Endothelial cell of umbilical vein (primary cell): ENCODE measurements at regions not wholly inside any gene's neighbourhood (a gene's known extent, or its start where the extent isn't known, plus 50 kb on each side); places are given as distances from the start of the nearest gene placed in this dataset.

Source experiments
- BruUV-seq: library from RNA; stranded (reverse); fragments of 400-500 nt; replicated peaks from 2 replicates; lab custom pipeline; 2021; lab: Mats Ljungman, UMichigan
- CTCF ChIA-PET: fragments of 300-600, 350-600 bp; sonication (Branson Sonifier 250); formaldehyde crosslinking; loops from one replicate; lab custom pipeline; 2021; ENCODE audit warnings: antibody characterized with exemption, inconsistent platforms; lab: Charles Lee
- POLR2A ChIA-PET: fragments of 300-600, 350-600 bp; sonication (Branson Sonifier 250); formaldehyde crosslinking; loops from one replicate; lab custom pipeline; 2021; ENCODE audit warnings: antibody characterized with exemption, inconsistent platforms; lab: Charles Lee
- DNase-seq: peaks from one replicate; pipeline ENCODE4 v3.0.0-alpha.2; 2011; ENCODE audit warnings: low read depth, low spot score
- FAIRE-seq: peaks from 2 replicates; lab custom pipeline; 2011; peaks lifted over from hg19 to GRCh38; lab: Jason Lieb, UNC
- H2AFZ ChIP-seq: 2 replicates; pipeline ENCODE4 v1.6.0; 2012; ENCODE audit warnings: low read depth, low read length, control low read depth, inconsistent platforms
- H3K27ac ChIP-seq: 2 replicates; pipeline ENCODE4 v1.5.1; 2011; ENCODE audit warnings: low read depth, mild to moderate bottlenecking, control low read depth, low read length, moderate library complexity; ENCODE audit not compliant: insufficient read depth
- H3K27me3 ChIP-seq, 2 experiments: 2 replicates each; pipeline versions ENCODE4 v1.6.0 to v1.6.1; 2011; ENCODE audit warnings: low read length in 2 of 2, mixed read lengths in 1 of 2; ENCODE audit not compliant: control insufficient read depth in 2 of 2, insufficient read depth in 2 of 2
- H3K36me3 ChIP-seq, 2 experiments: 2 replicates in 1 of 2; 3 replicates in 1 of 2; pipeline ENCODE4 v1.5.1; 2011; ENCODE audit warnings: low read length in 2 of 2, mild to moderate bottlenecking in 1 of 2, moderate library complexity in 1 of 2; ENCODE audit not compliant: control insufficient read depth in 2 of 2, insufficient read depth in 2 of 2; ENCODE audit errors: extremely low read depth in 1 of 2
- H3K4me1 ChIP-seq: 3 replicates; pipeline ENCODE4 v1.5.1; 2011; ENCODE audit warnings: mild to moderate bottlenecking, low read length; ENCODE audit not compliant: control insufficient read depth, insufficient read depth; ENCODE audit errors: extremely low read depth
- H3K4me2 ChIP-seq: 2 replicates; pipeline ENCODE4 v1.6.1; 2011; ENCODE audit warnings: low read length, control low read depth, mixed read lengths; ENCODE audit not compliant: insufficient read depth
- H3K4me3 ChIP-seq, 3 experiments: fragments of 200-600 bp in 1 of 3; sonication (generic), shearing (Covaris generic) in 1 of 3; replicated peaks in 1 of 3; 2 replicates each; pipeline ENCODE4 v1.5.1; 2011 to 2016; ENCODE audit warnings: control low read depth in 3 of 3, low read length in 3 of 3, mild to moderate bottlenecking in 2 of 3, inconsistent platforms in 1 of 3, low read depth in 1 of 3, moderate library complexity in 1 of 3; ENCODE audit not compliant: insufficient read depth in 1 of 3
- H3K79me2 ChIP-seq: 2 replicates; pipeline ENCODE4 v1.6.0; 2012; ENCODE audit warnings: low read length, inconsistent platforms; ENCODE audit not compliant: control insufficient read depth, insufficient read depth
- H3K9ac ChIP-seq: replicated peaks from 2 replicates; pipeline ENCODE3; 2011; ENCODE audit warnings: low read length, control low read depth; ENCODE audit not compliant: insufficient read depth; ENCODE audit errors: extremely low read depth
- H3K9me1 ChIP-seq: replicated peaks from 3 replicates; pipeline ENCODE4 v1.6.0; 2011; ENCODE audit warnings: mild to moderate bottlenecking, low read length; ENCODE audit not compliant: control insufficient read depth, insufficient read depth; ENCODE audit errors: extremely low read depth
- H3K9me3 ChIP-seq: replicated peaks from 2 replicates; pipeline ENCODE4 v1.5.1; 2012; ENCODE audit warnings: low read length, inconsistent platforms; ENCODE audit not compliant: control insufficient read depth, insufficient read depth
- H4K20me1 ChIP-seq: replicated peaks from 2 replicates; pipeline ENCODE3; 2011; ENCODE audit warnings: mild to moderate bottlenecking, low read length; ENCODE audit not compliant: control insufficient read depth, insufficient read depth; ENCODE audit errors: extremely low read depth
- CTCF ChIP-seq, 2 donors: IDR thresholded peaks; 1 replicate in 1 of 2; 2 replicates in 1 of 2; pipeline ENCODE4 v1.5.1; 2011; ENCODE audit warnings: low read length in 2 of 2, mild to moderate bottlenecking in 2 of 2, moderate library complexity in 2 of 2, control low read depth in 1 of 2, inconsistent platforms in 1 of 2, low read depth in 1 of 2; ENCODE audit not compliant: insufficient read depth in 1 of 2; ENCODE audit errors: extremely low read depth in 1 of 2
- EZH2 ChIP-seq: IDR thresholded peaks from 2 replicates; pipeline ENCODE4 v1.6.1; 2012; ENCODE audit warnings: borderline replicate concordance, low read depth, mild to moderate bottlenecking, moderate library complexity, low read length, inconsistent platforms; ENCODE audit not compliant: severe bottlenecking
- FOS ChIP-seq: IDR thresholded peaks from 2 replicates; pipeline ENCODE4 v1.6.1; 2011; ENCODE audit warnings: mild to moderate bottlenecking, low read length, moderate library complexity, borderline replicate concordance; ENCODE audit not compliant: insufficient read depth
- GATA2 ChIP-seq: IDR thresholded peaks from 2 replicates; pipeline ENCODE4 v1.7.0; 2011; ENCODE audit warnings: low read depth, mild to moderate bottlenecking, moderate library complexity, mixed read lengths, low read length; ENCODE audit not compliant: insufficient read length, insufficient read depth
- JUN ChIP-seq: IDR thresholded peaks from 2 replicates; pipeline ENCODE4 v1.6.1; 2011; ENCODE audit warnings: borderline replicate concordance, low read depth; ENCODE audit not compliant: insufficient read length, insufficient read depth
- MYC ChIP-seq: IDR thresholded peaks from one replicate; pipeline ENCODE4 v1.6.1; 2011; ENCODE audit warnings: mild to moderate bottlenecking, low read depth, low read length
- POLR2A ChIP-seq: IDR thresholded peaks from 2 replicates; pipeline ENCODE4 v1.6.1; 2012; ENCODE audit warnings: low read depth, mild to moderate bottlenecking, control low read depth, low read length
- POLR2AphosphoS5 ChIP-seq: IDR thresholded peaks from 2 replicates; pipeline ENCODE4 v1.6.1; 2012; ENCODE audit warnings: low read depth, mild to moderate bottlenecking, control low read depth, low read length, moderate library complexity; ENCODE audit not compliant: insufficient read depth
- dilution Hi-C: fragments of 300-500 bp; cut with MboI; formaldehyde crosslinking; loops from one replicate; pipeline ENCODE4 v1.15.0; 2019; ENCODE audit warnings: low sequenced_read_pairs; ENCODE audit not compliant: extremely low pct_ligation_motif_present
- intact Hi-C: fragments of 100-400 bp; cut with micrococcal nuclease; formaldehyde crosslinking; loops from one replicate; pipeline ENCODE4 v1.10.0; 2022
- TF ChIP-seq, protein P1 (sequence below): IDR thresholded peaks from 2 replicates; pipeline ENCODE4 v1.6.1; 2011; ENCODE audit not compliant: insufficient read depth, insufficient read length

- CTCF ChIA-PET: no interaction called here
- Histone ChIP-seq H3K27ac (no peak overlapping the region), H3K79me2 (no peaks in the 10 kb centered on the region), H3K9ac (no peak overlapping the region), H3K4me3 (no peak overlapping the region), H3K4me2 (no peak overlapping the region), H3K4me1 (no peaks in the 10 kb centered on the region), H3K27me3 (no peaks in the 10 kb centered on the region), H2AFZ (no peak overlapping the region), H3K9me3 (peaks cover 2% of the 10 kb centered on the region), H3K9me1 (no peaks in the 10 kb centered on the region), H4K20me1 (no peaks in the 10 kb centered on the region), H3K36me3 (no peaks in the 10 kb centered on the region)
- dilution Hi-C loops (no loop called here), intact Hi-C loops (no loop called here)
- POLR2A ChIA-PET: no interaction called here
- DNase-seq (no peak), FAIRE-seq (no peak)
- no TSS peak for BruUV-seq
- TF ChIP-seq FOS: no peak
- no peak for TF ChIP-seq POLR2AphosphoS5
- no peak for TF ChIP-seq MYC
- no peak for TF ChIP-seq CTCF (IDR thresholded peaks at IDR 0.05; ENCODE audit: extremely low read depth in 1 of 2, insufficient read depth in 1 of 2, low read depth in 1 of 2, low read length in 2 of 2)
- TF ChIP-seq, protein P1, sequence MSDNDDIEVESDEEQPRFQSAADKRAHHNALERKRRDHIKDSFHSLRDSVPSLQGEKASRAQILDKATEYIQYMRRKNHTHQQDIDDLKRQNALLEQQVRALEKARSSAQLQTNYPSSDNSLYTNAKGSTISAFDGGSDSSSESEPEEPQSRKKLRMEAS: no peak
- TF ChIP-seq EZH2: no peak
- no peak for TF ChIP-seq JUN
- TF ChIP-seq POLR2A: no peak
- TF ChIP-seq GATA2: no peak
Observed at GRCh38 chr2:34533585-34534183, 934.6 kb upstream of the FAM98A start.
